Ammon's horn (tissue), 1 donor: ENCODE measurements at regions not wholly inside any gene's neighbourhood (a gene's known extent, or its start where the extent isn't known, plus 50 kb on each side); places are given as distances from the start of the nearest gene placed in this dataset.
"Not testable (repeated sequence)": the region's sequence is repeated elsewhere in the genome, so short reads cannot be mapped to it uniquely, and the experiment has no call there.

Experiments used
- DNase-seq: peaks from one replicate; pipeline ENCODE4 v3.0.0-alpha.2; 2016; ENCODE audit warnings: low spot score

DNA sequence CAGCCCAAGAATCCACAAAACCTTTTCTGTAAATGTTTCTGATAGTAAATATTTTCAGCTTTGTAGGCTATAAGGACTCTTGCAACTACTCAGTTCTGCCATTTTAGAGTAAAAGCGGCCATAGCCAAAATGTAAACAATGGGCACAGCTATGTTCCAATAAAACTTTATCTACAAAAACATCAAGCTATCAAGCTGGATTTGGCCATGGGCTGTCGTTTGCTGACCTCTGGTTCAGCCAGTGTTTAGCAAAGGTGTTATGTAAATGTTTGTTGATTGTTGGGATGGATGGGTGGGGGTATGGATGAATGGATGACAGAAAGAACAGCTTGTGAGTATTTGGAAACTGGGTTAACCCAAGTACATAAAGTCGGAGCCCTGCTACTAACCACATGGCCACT lies 111.1 kb upstream of the VRK1 start:
- DNase-seq: no peak

DNA sequence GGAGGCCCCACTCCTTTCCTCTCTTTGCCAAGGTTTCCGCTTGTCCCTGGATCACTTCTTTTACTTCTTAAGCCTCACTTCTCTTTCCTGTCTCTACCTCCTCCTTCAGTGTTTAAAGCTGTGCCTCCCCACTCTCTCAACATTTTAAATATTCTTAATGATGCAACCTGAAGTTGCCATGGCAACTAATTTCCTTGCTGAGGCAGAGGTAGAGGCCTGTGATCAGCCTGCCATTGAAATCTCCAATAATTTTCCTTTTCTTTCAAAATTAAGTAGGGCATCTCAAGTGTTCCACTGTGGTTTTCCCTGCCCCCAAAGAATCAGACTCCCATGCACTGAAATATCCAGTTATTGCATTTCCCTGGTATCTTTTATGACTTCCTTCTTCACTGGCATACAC lies 108.6 kb upstream of the VRK1 start:
- no peak for DNase-seq

DNA sequence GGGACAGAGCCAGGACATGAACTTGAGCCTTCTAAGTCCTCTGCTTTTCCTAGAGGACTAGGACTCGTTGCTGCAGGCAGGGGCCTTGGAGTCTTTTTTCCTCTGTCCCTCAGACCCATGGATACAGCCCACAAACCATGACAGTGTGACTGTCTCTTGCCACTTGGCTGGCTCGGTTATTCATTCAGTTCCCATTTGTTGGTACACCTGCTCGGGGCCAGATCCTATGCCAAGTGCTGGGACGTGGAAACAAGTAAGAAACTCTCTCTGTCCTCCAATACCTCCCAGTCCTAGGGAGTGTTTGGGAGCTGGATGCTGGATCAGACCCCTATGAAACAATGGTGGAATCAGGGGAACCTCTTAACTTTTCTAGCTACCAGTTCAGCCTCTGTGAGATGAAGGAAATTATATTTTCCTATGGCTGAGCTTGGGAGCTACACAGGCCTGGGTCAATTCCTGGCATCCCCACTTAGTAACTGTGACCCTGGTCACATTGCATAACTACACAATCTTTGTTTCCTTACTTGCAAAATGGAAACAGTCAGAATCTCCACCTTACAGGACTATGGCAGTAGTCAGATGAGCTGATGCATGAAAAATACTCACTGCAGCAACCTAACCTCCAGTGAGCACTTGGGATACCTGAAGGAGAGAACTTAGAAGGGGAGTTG lies 106.3 kb upstream of the VRK1 start:
- DNase-seq: no peak

DNA sequence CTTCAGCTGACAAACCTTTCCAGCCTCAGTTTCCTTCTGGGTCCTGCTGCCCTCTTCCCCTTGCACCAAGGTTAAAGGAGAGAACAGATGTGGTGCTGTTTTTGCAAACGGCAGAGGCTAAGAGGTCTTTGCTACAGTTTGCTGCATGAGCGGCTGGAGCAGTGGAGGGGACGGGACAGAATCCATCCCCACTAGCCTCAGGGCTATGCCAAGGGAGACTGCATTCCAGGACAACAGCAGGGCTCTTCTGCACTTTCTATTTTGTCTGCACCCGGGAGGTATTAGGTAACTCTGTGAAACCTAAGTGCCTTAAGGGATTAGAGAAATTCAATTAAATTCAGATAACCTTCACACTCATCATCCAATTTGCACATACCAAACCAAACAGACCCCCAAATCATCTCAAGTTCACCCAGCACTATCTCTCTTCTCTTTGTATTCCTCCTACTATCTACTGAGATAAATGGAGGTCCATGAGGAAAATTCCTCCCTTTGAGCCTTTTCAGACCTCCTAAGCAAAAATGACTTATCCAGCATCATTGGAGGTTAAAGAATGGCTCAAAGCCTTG lies 103.8 kb upstream of the VRK1 start:
- no peak for DNase-seq

DNA sequence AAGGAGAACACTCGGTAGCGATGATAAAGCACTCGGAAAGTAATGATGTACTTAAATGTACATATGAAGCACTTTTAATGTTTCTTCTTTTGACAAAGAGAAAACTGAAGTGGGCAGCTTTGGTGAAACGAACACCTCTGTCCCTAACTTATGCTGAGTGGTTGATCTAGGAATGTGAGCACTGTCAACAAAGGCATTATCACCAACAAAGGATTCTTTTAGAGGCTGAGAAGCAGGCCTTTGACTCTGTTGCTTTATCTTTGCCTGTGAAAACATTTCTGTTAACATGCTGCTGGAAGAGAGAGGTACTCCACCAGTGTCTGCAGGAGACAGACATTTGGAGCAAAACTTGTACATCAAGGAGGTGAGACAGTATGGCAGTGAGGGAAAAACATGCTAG lies 103.2 kb upstream of the VRK1 start:
- DNase-seq: no peak

DNA sequence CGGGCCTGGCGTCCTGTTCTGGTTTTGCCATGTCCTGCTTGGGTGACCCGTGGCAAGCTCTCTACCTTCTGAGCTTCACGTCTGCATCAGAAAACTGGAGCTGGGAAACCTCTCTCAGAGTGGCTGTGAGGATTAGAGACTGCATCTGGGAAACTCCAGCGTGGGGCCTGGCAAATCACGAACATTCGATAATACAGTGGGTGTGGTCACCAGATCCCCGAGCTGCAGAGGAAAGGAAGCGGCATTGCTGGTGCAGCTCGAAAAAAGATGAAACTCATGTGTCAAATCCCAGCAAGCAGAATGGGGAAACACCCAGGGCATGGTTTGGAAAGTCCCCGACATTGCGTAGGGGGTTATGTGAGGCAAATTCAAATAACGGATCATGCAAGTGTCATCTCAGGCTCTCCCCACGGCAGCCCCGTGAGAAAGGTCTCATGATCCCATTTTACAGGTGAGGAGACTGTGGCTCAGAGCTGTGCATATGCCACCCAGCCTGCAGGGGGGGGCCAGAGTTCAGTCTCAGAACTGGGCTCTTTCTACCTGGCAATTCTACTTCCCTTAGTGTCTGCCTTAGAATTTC lies 98.1 kb upstream of the VRK1 start:
- DNase-seq: no peak

DNA sequence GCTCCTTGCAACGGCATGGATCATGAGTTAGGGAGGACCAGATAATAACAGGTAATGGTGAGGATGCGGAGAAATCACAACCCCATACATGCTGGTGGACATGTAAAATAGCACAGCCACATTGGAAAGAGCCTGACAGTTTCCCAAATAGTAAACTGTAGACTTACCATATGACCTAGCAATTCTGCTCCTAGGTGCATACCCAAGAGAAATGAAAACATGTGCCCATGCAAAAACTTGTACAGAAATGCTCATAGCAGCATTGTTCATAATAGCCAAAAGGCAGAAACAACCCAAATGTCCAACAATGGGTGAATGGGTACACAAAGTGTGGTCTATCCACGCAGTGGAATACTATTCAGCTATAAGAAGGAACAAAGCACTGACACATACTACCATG lies 97.5 kb upstream of the VRK1 start:
- no peak for DNase-seq

DNA sequence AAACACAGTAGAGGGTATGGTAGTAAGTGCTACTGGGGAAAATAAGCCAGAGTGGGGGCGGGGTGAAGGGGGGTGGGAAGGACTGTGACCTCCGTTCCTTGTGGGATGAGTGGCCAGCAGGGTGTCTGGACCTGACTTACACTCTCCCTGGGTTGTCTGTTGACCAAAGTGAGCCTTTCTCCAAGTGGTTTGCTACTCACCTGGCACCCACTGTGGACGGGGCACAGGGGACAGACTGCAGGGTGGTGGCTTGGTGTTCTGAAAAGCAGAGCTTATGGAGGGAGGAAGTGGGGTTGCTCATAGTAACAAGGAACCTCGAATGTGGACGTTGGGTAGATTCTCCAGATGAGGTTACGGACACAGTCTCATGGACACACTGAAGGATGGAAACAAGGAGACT lies 94.4 kb upstream of the VRK1 start:
- no peak for DNase-seq

DNA sequence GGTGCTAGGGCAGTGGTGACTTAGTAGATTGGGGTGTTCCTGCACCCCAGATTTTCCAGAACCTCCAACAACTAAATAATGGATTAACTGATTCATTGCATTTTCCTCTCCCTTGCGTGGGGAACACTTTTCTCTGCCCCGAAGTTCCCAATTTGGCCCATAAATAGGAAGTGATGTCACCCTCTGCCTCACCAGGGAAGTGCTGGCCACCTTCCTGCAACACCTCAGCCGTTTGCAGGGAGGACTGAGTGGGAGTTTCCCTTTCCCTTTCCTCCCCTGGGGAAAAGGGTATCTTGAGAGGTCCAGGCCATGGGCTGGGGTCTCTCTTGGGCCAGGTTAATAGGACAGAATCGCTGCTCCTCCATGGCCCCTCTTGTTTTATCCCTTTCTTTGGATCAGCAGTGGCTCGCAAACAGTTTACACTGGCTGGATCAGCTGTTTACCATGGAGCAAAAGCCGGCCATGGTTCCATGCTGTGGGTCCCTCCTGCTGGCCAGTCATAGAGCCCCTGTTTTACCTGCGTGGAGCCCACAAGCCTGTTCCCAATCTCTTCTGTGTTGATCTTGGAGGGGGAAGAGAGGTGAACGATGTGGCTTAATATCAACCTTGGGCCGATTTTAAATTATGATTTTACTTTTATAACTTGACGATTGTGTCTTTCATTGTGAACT lies 91.6 kb upstream of the VRK1 start:
- DNase-seq: no peak

DNA sequence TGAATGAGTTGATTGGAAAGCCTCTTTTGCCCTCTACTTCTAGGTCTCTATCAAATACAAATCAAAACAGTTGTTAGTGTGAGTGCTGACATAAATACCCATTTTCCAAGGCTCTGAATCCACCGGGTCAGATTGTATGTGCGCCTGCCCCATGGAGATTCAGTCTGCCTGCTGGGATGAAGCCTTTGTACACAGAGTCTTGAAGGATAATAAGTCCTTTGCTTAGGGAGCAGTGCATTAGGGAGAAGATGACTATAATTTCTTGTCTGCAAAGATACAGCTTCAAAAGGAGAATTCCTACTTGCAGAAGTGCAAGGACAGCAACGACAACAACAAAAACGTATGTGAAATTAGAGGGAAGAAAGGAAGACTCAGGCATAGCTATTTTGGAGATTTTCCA lies 90.3 kb upstream of the VRK1 start:
- DNase-seq: no peak

DNA sequence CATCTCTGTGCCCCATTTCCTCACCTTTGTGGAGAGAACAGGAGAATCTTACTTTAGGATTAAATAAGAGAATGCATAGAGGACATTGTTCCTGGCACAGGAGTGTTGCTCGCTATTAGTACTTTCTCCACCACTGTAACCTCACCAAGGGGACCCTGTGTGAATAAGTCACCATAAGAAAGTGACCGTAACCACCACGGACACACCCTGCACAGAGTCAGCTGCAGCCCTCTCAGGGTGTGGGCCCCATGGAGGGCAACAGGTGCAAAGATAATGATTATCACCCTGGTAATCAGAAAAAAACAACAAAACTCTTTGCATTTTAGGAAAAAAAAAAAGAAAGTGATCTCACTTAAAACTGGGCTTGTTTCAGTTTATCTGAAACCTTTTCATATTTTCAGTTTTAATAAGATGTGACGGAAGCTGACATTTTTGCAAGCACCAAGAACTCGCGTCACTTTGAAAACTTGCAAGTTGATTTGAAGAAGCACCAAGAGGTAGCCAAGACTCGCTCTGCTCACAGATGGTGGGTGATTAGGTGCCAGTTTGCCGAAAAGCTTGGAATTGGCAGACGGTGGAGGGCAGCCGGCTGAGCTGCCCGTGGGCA lies 87.0 kb upstream of the VRK1 start:
- DNase-seq: no peak

DNA sequence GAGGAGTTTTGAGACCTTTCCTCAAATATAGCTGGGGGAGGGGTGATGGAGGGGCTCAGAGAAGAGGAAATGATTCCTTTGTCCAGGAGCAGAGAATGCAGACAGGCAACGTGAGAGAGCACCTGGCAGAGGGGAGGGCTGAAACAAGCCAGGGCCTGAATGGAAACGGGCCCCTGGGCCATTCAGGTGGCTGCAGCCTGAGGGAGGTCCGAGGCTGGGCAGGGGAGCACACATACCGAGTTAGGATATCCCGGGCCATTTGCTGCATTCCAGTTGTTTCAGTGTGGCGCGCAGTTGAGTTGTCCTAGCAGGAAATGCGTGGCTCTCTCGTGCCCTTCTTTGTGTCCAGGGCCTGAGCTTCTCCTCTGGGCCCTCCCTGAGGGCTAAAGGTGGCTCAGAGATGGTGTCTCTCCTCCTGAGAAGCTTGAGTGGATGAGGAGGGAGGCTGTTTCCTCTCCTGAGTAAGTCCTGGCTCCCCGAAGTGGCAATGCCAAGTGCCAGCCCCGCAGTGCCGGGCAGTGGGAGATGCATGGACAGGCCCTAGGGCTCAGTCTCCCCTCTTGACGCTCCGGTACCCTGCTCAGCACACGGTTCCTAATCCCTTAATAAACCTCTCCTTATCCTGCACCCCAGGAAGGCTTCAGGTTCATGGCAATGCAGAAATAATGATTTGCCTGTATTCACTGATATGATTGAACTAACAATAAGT lies 85.5 kb upstream of the VRK1 start:
- DNase-seq: no peak

DNA sequence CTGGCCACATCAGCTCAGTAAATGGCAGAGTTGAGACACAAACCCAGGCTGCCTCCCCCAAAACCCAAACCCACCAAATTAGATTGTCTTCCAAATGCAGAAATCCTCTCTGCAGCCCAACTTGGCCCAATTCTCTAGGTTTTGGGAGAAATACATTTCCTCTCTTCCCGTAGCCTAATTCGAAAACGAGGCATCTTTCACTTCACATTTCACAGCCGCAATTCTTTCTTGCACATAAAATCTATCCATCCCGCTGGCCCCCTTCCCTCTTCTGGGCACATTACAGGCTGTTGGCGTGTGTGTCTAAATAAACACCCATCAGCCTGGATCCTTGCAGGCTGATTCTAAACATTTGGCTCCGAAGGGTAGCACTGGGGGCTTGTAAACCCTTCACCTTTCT lies 83.8 kb upstream of the VRK1 start:
- no peak for DNase-seq

DNA sequence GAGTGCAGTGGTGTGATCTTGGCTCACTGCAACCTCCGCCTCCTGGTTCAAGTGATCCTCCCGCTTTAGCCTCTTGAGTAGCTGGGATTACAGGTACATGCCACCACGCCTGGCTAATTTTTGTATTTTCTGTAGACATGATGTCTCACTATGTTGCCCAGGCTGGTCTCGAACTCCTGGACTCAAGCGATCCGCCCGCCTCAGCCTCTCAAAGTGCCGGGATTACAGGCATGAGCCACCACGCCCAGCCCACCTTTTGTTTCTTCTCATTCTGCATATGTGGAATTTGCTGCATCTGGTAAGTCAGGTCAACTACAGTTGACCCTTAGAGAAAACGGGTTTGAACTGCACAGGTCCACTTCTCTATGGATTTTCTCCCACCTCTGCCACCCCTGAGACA lies 82.6 kb upstream of the VRK1 start:
- DNase-seq: not testable (repeated sequence)

DNA sequence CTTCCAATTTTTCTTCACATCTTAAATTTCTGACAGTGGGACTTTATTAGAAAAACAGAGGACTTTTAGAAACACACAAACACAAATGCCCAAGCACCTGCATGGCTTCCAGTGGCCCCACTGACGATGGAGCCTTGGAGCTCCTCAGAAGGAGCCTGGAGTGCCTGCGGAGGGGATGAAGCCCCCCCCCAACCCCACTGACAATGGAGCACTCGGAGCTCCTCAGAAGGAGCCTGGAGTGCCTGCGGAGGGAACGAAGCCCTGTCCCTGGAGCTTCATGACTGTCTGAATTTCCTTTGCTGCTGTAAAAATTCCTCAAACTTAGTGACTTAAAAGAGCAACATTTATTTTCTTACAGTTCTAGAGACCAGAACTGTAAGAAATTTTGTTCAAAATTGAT lies 80.1 kb upstream of the VRK1 start:
- no peak for DNase-seq

DNA sequence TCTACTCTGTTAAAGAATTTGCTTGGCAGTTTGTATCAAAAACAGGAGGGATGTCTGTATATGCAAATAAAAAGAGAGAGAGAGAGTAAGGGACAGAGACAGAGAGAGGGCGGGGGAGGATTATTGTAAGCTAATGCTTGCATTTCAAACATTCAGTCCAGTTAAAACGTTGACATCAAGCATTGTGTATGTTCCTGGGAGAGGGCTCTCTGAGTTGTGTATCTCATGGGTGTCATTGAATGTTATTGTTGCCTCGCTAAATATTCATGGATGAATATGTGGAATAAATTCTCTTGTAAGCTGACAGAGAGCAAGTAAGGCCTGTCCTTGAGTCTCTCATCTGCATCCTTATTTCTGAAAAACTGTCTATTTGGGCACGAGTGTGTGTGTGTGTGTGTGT lies 78.8 kb upstream of the VRK1 start:
- no peak for DNase-seq

DNA sequence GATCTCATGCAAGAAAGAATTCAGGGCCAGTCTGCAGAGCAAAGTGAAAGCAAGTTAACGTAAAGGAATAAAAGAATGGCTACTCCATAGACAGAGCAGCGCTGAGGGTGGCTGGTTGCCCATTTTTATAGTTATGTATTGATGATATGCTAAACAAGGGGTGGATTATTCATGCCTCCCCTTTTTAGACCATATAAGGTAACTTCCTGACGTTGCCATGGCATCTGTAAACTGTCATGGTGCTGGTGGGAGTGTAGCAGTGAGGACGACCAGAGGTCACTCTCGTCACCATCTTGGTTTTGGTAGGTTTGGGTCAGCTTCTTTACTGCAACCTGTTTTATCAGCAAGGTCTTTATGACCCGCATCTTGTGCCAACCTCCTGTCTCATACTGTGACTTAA lies 76.5 kb upstream of the VRK1 start:
- DNase-seq: not testable (repeated sequence)

DNA sequence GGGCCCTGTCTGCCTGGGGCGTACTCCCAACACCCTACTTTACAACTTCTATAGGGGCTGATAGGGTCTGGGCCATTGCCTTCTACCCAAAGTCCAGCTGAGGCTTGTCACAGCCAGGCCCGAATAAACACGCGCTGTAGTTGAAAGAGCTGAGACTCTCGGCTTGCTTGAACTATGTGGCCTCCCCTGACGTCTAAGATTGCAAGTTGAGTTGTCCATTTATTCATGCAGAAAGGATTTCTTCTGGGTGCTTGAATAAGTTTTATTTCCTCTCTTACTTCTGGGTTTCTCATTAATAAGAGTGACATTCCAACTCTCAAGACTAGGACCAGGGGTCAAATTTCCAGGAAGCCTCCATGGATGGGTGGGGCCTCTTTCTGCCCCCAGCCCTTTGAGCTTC lies 74.4 kb upstream of the VRK1 start:
- no peak for DNase-seq

DNA sequence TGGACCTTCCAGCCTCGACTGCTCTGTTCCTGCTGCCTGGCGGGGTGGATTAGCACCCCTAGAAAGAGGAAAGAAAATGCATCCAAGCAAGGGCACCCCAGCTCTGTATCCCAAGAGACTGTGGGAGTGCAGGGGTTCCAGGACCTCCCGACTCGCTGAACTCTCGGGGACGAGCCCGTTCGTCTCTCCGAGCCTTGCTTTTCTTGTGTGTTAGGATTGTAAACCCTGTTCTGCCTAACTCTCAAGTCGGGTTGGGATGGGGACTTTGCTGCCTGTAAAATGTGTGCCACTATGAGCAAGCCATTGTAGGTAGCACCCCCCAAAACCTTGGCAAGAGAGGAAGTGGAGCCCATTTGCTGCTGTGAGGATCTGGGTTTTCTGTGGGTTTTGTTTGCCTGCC lies 73.2 kb upstream of the VRK1 start:
- DNase-seq: no peak

DNA sequence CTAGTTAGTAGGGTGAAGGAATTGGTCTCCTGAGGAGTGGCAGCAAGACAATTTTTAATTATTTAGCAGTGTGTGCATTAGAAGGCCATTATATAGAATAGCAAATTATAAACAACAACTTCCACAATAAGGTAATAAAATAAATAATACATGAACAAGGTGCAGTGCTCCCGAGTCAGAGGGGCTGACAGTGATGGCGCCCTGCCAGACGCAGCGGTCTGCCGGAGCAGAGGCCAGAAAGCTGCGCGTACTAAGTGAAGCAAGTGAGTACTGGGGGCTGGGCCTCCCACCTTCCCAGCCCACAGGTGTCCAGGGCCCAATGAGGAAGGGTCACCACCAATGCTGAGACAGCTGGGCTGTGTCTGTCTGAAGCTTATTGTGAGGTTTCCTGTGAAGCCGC lies 72.0 kb upstream of the VRK1 start:
- DNase-seq: no peak

DNA sequence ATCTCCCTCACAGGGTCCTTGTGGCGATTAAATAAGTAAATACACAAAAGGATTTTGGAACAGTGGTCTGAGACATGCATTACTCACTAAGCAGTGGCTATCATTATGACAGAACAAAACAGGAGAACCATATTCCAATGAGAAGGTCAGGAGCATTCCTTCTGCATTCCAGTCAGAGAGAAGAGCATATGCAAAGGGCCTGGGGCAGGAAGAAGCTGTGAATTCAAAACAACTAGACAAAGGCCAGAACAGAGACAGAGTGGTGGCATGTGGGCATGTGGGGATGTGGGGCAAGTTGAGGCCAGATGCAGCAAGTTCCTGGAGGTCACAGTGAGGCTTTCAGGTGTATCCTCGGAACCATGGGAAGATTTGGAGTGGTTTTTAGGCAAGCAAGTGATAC lies 70.1 kb upstream of the VRK1 start:
- DNase-seq: no peak

DNA sequence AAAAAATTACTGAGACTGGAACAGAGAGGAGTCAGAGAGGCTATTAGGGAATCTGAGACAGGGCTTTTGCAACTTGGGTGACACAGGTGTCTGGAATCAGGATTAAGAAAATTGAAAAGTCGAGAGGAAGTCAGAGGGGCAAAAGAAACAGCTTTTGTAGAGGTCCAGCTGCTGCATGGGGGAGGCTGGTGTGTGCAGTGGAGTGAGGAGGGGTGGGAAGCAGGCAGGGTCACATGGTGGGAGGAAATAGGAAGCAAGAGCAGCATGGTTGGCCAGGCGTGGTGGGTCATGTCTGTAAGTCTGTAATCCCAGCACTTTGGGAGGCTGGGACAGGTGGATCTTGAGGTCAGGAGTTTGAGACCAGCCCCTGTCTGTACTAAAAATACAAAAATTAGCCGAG lies 69.7 kb upstream of the VRK1 start:
- no peak for DNase-seq
